Stimulated activated CD8-positive, alpha-beta memory T cell treated with anti-CD3 and anti-CD28 coated beads, Interleukin-15, amount 100 ng/mL, for 24 hours (primary cell): ENCODE measurements at regions not wholly inside any gene's neighbourhood (a gene's known extent, or its start where the extent isn't known, plus 50 kb on each side); places are given as distances from the start of the nearest gene placed in this dataset.

Experiments used
- DNase-seq: peaks from one replicate; pipeline ENCODE4 v3.0.0-alpha.2; 2020; ENCODE audit warnings: low read depth

GRCh38 chr1:30316056-30316455 lies 407.3 kb downstream of the MATN1 start:
- DNase-seq: no peak

- no peak for DNase-seq
These were observed 408.0 kb downstream of the MATN1 start for GRCh38 chr1:30315185-30315960.

- no peak for DNase-seq
These were observed 408.8 kb downstream of the MATN1 start for GRCh38 chr1:30314591-30314990.

- DNase-seq: no peak
These were observed 409.8 kb downstream of the MATN1 start for GRCh38 chr1:30313584-30313983.

- no peak for DNase-seq
These were observed 410.2 kb downstream of the MATN1 start for GRCh38 chr1:30313176-30313575.

GRCh38 chr1:30312226-30312625 lies 411.2 kb downstream of the MATN1 start:
- no peak for DNase-seq

- no peak for DNase-seq
These were observed 411.6 kb downstream of the MATN1 start for GRCh38 chr1:30311749-30312148.

- no peak for DNase-seq
These were observed 412.2 kb downstream of the MATN1 start for GRCh38 chr1:30310966-30311742.

- DNase-seq: no peak
These were observed 416.2 kb downstream of the MATN1 start for GRCh38 chr1:30307182-30307581.

- DNase-seq: no peak
These were observed 417.9 kb downstream of the MATN1 start for GRCh38 chr1:30305519-30305918.

- no peak for DNase-seq
These were observed 418.3 kb downstream of the MATN1 start for GRCh38 chr1:30305061-30305460.

- DNase-seq: no peak
These were observed 419.3 kb downstream of the MATN1 start for GRCh38 chr1:30304080-30304479.

GRCh38 chr1:30303387-30303786 lies 420.0 kb downstream of the MATN1 start:
- DNase-seq: no peak

GRCh38 chr1:30302858-30303257 lies 420.5 kb downstream of the MATN1 start:
- DNase-seq: no peak

- no peak for DNase-seq
These were observed 422.7 kb downstream of the MATN1 start for GRCh38 chr1:30300669-30301068.

- DNase-seq: no peak
These were observed 424.0 kb downstream of the MATN1 start for GRCh38 chr1:30299393-30299792.

GRCh38 chr1:30295674-30296073 lies 427.7 kb downstream of the MATN1 start:
- no peak for DNase-seq

- no peak for DNase-seq
These were observed 428.1 kb downstream of the MATN1 start for GRCh38 chr1:30295266-30295665.

- no peak for DNase-seq
These were observed 428.9 kb downstream of the MATN1 start for GRCh38 chr1:30294508-30294907.

- no peak for DNase-seq
These were observed 430.9 kb downstream of the MATN1 start for GRCh38 chr1:30292451-30292850.

GRCh38 chr1:30291526-30291925 lies 431.9 kb downstream of the MATN1 start:
- DNase-seq: no peak

GRCh38 chr1:30290581-30290980 lies 432.8 kb downstream of the MATN1 start:
- DNase-seq: no peak

- DNase-seq: no peak
These were observed 435.4 kb downstream of the MATN1 start for GRCh38 chr1:30287976-30288375.
